ENCODE measurements at regions not wholly inside any gene's neighbourhood (a gene's known extent, or its start where the extent isn't known, plus 50 kb on each side); places are given as distances from the start of the nearest gene placed in this dataset.

GRCh38 chr2:4483050-4483449 lies 779.7 kb downstream of the DCDC2C start:
- no peaks in the 10 kb centered on the region for H3K36me3 ChIP-seq (ENCODE audit: control insufficient read depth, insufficient read depth, low read length)
- no peaks in the 10 kb centered on the region for H3K27me3 ChIP-seq (ENCODE audit: control insufficient read depth, insufficient read depth, low read length, poor library complexity, severe bottlenecking)
- no peak overlapping the region for H3K4me3 ChIP-seq (ENCODE audit: insufficient read depth, low read depth, low read length)
- H3K9me3 ChIP-seq (ENCODE audit: control insufficient read depth, low read length): no peaks in the 10 kb centered on the region
- H3K27ac ChIP-seq (ENCODE audit: insufficient read depth, low read depth, low read length, poor library complexity, severe bottlenecking): no peak overlapping the region
- 83% methylated on average over 3 of the region's 3 CpGs for WGBS, 2 experiments
- H3K4me1 ChIP-seq (ENCODE audit: control insufficient read depth, insufficient read depth, low read length): no peaks in the 10 kb centered on the region

DNA sequence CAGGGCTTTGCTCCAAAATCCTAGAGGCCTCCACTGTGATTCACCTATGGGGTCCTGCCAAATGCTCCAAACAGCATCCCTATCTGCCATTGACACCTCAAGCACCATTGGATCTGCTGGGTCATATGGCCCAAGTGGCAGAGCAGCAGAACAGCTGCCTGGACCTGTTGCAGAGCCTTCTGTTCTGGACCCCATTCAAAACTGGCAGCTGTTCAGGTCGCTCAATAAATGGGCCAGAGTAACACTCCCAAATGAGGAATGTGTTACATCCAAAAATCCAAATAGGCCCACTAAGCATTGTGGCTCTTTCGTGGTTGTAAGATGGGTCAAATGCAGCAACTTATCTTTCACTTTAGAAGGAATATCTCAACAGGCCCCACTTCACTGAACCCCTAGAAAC lies 783.6 kb downstream of the DCDC2C start:
- no peaks in the 10 kb centered on the region for H3K27me3 ChIP-seq (ENCODE audit: control insufficient read depth, insufficient read depth, low read length, poor library complexity, severe bottlenecking)
- 90 to 91% methylated on average over 2 of the region's 2 CpGs for WGBS, 2 experiments

GRCh38 chr2:4499316-4500030 lies 796.1 kb downstream of the DCDC2C start:
- no peaks in the 10 kb centered on the region for H3K36me3 ChIP-seq (ENCODE audit: control insufficient read depth, insufficient read depth, low read length)
- no peaks in the 10 kb centered on the region for H3K4me1 ChIP-seq (ENCODE audit: control insufficient read depth, insufficient read depth, low read length)
- no peaks in the 10 kb centered on the region for H3K9me3 ChIP-seq (ENCODE audit: control insufficient read depth, low read length)
- H3K4me3 ChIP-seq (ENCODE audit: insufficient read depth, low read depth, low read length): no peak overlapping the region
- no peak overlapping the region for H3K27ac ChIP-seq (ENCODE audit: insufficient read depth, low read depth, low read length, poor library complexity, severe bottlenecking)
- H3K27me3 ChIP-seq (ENCODE audit: control insufficient read depth, insufficient read depth, low read length, poor library complexity, severe bottlenecking): no peaks in the 10 kb centered on the region
- WGBS, 2 experiments: 82 to 88% methylated on average over 5 of the region's 5 CpGs

More for the DNA sequence above, 783.6 kb downstream of the DCDC2C start:
- H3K36me3 ChIP-seq (ENCODE audit: control insufficient read depth, insufficient read depth, low read length): no peaks in the 10 kb centered on the region
- H3K4me1 ChIP-seq (ENCODE audit: control insufficient read depth, insufficient read depth, low read length): no peaks in the 10 kb centered on the region
- no peaks in the 10 kb centered on the region for H3K9me3 ChIP-seq (ENCODE audit: control insufficient read depth, low read length)
- H3K27ac ChIP-seq (ENCODE audit: insufficient read depth, low read depth, low read length, poor library complexity, severe bottlenecking): no peak overlapping the region
- H3K4me3 ChIP-seq (ENCODE audit: insufficient read depth, low read depth, low read length): no peak overlapping the region

- H3K4me1 ChIP-seq (ENCODE audit: control insufficient read depth, insufficient read depth, low read length): no peaks in the 10 kb centered on the region
- H3K36me3 ChIP-seq (ENCODE audit: control insufficient read depth, insufficient read depth, low read length): no peaks in the 10 kb centered on the region
- H3K4me3 ChIP-seq (ENCODE audit: insufficient read depth, low read depth, low read length): no peak overlapping the region
- 87 to 91% methylated on average over 4 of the region's 4 CpGs for WGBS, 2 experiments
- H3K27ac ChIP-seq (ENCODE audit: insufficient read depth, low read depth, low read length, poor library complexity, severe bottlenecking): no peak overlapping the region
- H3K27me3 ChIP-seq (ENCODE audit: control insufficient read depth, insufficient read depth, low read length, poor library complexity, severe bottlenecking): no peaks in the 10 kb centered on the region
- H3K9me3 ChIP-seq (ENCODE audit: control insufficient read depth, low read length): no peaks in the 10 kb centered on the region
Measured at GRCh38 chr2:4501525-4501924, 798.1 kb downstream of the DCDC2C start.

DNA sequence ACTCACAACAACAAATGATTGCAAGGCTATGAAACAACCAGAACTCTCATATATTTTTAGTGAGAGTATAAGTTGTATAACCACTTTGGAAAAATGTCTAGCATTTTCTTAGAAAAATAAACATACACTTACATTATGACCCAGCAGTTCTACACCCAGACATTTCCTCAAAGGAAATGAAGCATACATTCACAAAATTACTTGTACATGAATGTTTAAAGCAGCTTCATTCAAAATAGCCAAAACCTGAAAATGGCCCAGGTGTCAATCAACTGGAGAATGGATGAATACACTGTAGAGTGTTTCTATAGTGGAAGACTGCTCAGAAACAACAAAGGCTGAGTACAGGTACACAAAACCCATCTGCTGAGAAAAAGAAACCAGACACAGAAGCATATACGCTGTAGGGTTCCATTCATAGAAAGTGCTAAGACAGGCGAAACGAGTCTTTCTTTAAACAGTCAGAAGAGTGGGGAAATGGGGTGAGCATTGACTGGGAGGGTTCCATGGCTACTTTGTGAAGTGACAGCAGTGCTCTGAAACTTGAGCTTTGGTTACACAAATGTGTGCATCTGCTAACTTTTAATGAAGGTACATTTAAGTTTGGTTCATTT lies 799.0 kb downstream of the DCDC2C start:
- H3K9me3 ChIP-seq (ENCODE audit: control insufficient read depth, low read length): no peaks in the 10 kb centered on the region
- H3K27ac ChIP-seq (ENCODE audit: insufficient read depth, low read depth, low read length, poor library complexity, severe bottlenecking): no peak overlapping the region
- no peak overlapping the region for H3K4me3 ChIP-seq (ENCODE audit: insufficient read depth, low read depth, low read length)
- no peaks in the 10 kb centered on the region for H3K36me3 ChIP-seq (ENCODE audit: control insufficient read depth, insufficient read depth, low read length)
- no peaks in the 10 kb centered on the region for H3K4me1 ChIP-seq (ENCODE audit: control insufficient read depth, insufficient read depth, low read length)
- no peaks in the 10 kb centered on the region for H3K27me3 ChIP-seq (ENCODE audit: control insufficient read depth, insufficient read depth, low read length, poor library complexity, severe bottlenecking)
- 94 to 97% methylated on average over 3 of the region's 3 CpGs for WGBS, 2 experiments

DNA sequence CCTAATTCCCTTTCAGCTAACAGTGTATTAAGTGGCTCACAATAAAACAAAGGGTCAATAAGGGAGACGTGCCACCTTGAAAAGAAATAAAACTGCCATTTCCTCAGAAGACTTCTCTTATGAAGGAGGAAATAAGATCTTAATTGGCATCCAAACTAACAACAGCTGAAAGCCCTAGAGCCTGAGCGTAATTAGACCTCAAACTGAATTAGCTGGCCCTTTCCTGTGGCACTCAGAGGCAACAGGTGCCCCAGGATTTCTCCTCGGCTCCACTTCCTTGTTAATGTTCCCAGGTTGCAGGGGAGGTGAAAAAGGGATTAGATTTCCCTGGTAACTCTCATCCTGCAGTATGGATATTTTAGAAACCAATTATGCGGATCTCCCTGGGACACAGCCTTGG lies 804.3 kb downstream of the DCDC2C start:
- Histone ChIP-seq H3K4me1 (ENCODE audit: control insufficient read depth, insufficient read depth, low read length) (no peaks in the 10 kb centered on the region), H3K4me3 (ENCODE audit: insufficient read depth, low read depth, low read length) (no peak overlapping the region), H3K36me3 (ENCODE audit: control insufficient read depth, insufficient read depth, low read length) (no peaks in the 10 kb centered on the region), H3K27ac (ENCODE audit: insufficient read depth, low read depth, low read length, poor library complexity, severe bottlenecking) (no peak overlapping the region), H3K9me3 (ENCODE audit: control insufficient read depth, low read length) (no peaks in the 10 kb centered on the region), H3K27me3 (ENCODE audit: control insufficient read depth, insufficient read depth, low read length, poor library complexity, severe bottlenecking) (no peaks in the 10 kb centered on the region)
- 78 to 84% methylated on average over 4 of the region's 4 CpGs for WGBS, 2 experiments

DNA sequence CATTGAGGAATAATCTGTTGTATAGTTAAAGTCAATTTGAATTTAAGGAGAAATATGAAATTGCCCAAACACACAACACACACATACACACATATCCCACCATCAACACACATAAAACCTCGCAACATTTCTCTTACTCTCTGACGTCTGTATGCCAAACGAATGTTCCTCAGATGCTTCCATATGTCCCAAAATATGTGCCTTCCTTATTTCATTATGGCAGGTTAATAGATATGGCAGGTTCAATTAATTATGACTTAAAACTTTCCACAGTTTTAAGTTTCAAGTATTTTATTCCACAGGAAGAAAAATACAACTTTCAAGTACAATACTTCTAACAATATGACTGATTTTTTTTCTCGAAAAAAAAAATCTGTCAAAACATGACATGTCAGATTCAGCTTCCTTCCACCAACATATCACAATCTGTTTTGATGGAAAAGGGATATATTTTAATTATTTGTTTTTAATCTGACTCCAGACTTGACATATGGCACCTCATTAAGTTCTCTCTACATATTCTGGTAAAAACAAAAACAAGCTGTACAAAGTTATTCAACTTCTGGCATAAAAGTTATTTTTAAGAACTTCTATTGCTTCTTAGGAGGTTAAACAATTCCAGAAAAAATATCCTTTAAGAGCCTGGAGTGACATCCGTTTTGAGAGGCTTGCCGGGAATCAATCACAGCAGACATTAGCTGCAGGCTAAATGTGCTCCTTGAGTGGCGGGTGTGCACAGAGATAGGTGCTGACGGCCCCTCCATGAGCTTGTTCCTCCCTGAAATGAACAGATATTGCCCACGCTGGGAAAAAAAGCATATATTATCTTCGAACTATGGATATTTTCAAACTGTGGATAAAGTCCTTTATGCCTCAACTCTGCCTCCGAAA lies 812.7 kb downstream of the DCDC2C start:
- Histone ChIP-seq H3K27ac (ENCODE audit: insufficient read depth, low read depth, low read length, poor library complexity, severe bottlenecking) (no peak overlapping the region), H3K4me3 (ENCODE audit: insufficient read depth, low read depth, low read length) (no peak overlapping the region), H3K36me3 (ENCODE audit: control insufficient read depth, insufficient read depth, low read length) (no peaks in the 10 kb centered on the region), H3K4me1 (ENCODE audit: control insufficient read depth, insufficient read depth, low read length) (no peaks in the 10 kb centered on the region), H3K9me3 (ENCODE audit: control insufficient read depth, low read length) (no peaks in the 10 kb centered on the region), H3K27me3 (ENCODE audit: control insufficient read depth, insufficient read depth, low read length, poor library complexity, severe bottlenecking) (no peaks in the 10 kb centered on the region)
- WGBS, 2 experiments: 89 to 93% methylated on average over 10 to 11 of the region's 11 CpGs

- H3K36me3 ChIP-seq (ENCODE audit: control insufficient read depth, insufficient read depth, low read length): no peaks in the 10 kb centered on the region
- H3K27ac ChIP-seq (ENCODE audit: insufficient read depth, low read depth, low read length, poor library complexity, severe bottlenecking): no peak overlapping the region
- no peaks in the 10 kb centered on the region for H3K27me3 ChIP-seq (ENCODE audit: control insufficient read depth, insufficient read depth, low read length, poor library complexity, severe bottlenecking)
- no peaks in the 10 kb centered on the region for H3K9me3 ChIP-seq (ENCODE audit: control insufficient read depth, low read length)
- H3K4me3 ChIP-seq (ENCODE audit: insufficient read depth, low read depth, low read length): no peak overlapping the region
- 96 to 98% methylated on average over 3 of the region's 3 CpGs for WGBS, 2 experiments
- H3K4me1 ChIP-seq (ENCODE audit: control insufficient read depth, insufficient read depth, low read length): no peaks in the 10 kb centered on the region
Measured at GRCh38 chr2:4518596-4518995, 815.2 kb downstream of the DCDC2C start.

DNA sequence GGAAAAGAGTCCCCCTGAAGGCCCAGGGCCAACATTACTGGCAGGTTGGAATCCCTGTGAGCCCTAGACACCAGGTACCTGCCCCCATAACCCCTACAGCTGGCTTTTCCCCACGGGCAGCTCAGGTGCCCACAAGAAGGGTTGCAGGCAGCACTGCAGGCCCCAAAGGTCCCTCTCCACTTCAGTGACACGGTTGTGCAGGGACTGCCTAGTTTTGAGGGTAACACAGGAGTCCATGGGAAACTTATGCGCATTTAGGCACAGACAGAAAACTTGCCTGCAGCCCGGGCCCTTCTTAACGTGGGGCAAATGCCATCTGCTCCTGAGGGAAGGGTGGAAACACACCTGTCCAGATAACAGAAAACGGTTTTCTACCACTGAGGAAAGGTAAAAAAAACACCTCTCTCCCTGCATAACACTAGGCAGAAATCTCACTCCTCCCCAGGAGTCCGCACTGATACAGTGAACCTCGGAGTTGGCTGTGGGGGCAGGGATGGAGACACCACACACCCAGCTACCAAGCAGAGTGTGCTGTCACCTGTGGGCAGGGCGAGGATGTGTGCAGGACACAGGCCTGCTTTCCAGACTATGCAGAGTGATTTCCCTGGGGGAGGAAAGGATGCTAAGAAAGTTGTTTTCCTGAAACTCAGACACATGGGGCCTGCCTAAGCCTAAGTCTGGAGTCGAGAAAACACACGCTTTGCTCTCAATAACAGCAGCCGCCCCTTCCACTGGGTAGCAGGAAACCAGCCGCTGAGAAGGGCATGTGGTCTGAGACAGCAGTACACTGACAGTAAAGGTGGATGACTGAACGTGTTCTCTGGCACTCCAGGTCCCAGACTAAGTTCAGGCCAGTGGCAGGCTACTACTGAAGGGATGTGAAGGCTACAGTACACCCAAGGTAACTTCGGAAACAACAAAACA lies 819.4 kb downstream of the DCDC2C start:
- Histone ChIP-seq H3K27me3 (ENCODE audit: control insufficient read depth, insufficient read depth, low read length, poor library complexity, severe bottlenecking) (no peaks in the 10 kb centered on the region), H3K27ac (ENCODE audit: insufficient read depth, low read depth, low read length, poor library complexity, severe bottlenecking) (no peak overlapping the region), H3K9me3 (ENCODE audit: control insufficient read depth, low read length) (no peaks in the 10 kb centered on the region), H3K4me3 (ENCODE audit: insufficient read depth, low read depth, low read length) (no peak overlapping the region), H3K4me1 (ENCODE audit: control insufficient read depth, insufficient read depth, low read length) (no peaks in the 10 kb centered on the region), H3K36me3 (ENCODE audit: control insufficient read depth, insufficient read depth, low read length) (no peaks in the 10 kb centered on the region)
- 93% methylated on average over 15 of the region's 15 CpGs for WGBS, 2 experiments

Data from ectodermal cell (in vitro differentiated cells).